ENCODE measurements at regions not wholly inside any gene's neighbourhood (a gene's known extent, or its start where the extent isn't known, plus 50 kb on each side); places are given as distances from the start of the nearest gene placed in this dataset.

DNA sequence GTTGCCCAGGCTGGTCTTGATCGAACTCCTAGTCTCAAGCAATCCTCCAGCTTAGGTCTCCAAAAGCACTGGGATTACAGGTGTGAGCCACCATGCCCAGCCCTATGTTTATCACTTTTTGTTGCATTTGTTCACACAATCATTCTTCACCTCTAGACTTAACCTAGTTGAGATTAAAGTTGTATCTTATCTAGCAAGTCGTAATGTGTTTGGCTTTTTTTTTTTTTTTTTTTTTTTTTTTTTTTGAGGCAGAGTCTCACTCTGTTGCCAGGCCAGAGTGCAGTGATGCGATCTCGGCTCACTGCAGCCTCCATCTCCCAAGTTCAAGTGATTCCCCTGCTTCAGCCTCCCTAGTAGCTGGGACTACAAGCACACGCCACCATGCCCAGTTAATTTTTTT lies 90.2 kb upstream of the C9orf72 start (continued):
- TF ChIP-seq, protein P1, sequence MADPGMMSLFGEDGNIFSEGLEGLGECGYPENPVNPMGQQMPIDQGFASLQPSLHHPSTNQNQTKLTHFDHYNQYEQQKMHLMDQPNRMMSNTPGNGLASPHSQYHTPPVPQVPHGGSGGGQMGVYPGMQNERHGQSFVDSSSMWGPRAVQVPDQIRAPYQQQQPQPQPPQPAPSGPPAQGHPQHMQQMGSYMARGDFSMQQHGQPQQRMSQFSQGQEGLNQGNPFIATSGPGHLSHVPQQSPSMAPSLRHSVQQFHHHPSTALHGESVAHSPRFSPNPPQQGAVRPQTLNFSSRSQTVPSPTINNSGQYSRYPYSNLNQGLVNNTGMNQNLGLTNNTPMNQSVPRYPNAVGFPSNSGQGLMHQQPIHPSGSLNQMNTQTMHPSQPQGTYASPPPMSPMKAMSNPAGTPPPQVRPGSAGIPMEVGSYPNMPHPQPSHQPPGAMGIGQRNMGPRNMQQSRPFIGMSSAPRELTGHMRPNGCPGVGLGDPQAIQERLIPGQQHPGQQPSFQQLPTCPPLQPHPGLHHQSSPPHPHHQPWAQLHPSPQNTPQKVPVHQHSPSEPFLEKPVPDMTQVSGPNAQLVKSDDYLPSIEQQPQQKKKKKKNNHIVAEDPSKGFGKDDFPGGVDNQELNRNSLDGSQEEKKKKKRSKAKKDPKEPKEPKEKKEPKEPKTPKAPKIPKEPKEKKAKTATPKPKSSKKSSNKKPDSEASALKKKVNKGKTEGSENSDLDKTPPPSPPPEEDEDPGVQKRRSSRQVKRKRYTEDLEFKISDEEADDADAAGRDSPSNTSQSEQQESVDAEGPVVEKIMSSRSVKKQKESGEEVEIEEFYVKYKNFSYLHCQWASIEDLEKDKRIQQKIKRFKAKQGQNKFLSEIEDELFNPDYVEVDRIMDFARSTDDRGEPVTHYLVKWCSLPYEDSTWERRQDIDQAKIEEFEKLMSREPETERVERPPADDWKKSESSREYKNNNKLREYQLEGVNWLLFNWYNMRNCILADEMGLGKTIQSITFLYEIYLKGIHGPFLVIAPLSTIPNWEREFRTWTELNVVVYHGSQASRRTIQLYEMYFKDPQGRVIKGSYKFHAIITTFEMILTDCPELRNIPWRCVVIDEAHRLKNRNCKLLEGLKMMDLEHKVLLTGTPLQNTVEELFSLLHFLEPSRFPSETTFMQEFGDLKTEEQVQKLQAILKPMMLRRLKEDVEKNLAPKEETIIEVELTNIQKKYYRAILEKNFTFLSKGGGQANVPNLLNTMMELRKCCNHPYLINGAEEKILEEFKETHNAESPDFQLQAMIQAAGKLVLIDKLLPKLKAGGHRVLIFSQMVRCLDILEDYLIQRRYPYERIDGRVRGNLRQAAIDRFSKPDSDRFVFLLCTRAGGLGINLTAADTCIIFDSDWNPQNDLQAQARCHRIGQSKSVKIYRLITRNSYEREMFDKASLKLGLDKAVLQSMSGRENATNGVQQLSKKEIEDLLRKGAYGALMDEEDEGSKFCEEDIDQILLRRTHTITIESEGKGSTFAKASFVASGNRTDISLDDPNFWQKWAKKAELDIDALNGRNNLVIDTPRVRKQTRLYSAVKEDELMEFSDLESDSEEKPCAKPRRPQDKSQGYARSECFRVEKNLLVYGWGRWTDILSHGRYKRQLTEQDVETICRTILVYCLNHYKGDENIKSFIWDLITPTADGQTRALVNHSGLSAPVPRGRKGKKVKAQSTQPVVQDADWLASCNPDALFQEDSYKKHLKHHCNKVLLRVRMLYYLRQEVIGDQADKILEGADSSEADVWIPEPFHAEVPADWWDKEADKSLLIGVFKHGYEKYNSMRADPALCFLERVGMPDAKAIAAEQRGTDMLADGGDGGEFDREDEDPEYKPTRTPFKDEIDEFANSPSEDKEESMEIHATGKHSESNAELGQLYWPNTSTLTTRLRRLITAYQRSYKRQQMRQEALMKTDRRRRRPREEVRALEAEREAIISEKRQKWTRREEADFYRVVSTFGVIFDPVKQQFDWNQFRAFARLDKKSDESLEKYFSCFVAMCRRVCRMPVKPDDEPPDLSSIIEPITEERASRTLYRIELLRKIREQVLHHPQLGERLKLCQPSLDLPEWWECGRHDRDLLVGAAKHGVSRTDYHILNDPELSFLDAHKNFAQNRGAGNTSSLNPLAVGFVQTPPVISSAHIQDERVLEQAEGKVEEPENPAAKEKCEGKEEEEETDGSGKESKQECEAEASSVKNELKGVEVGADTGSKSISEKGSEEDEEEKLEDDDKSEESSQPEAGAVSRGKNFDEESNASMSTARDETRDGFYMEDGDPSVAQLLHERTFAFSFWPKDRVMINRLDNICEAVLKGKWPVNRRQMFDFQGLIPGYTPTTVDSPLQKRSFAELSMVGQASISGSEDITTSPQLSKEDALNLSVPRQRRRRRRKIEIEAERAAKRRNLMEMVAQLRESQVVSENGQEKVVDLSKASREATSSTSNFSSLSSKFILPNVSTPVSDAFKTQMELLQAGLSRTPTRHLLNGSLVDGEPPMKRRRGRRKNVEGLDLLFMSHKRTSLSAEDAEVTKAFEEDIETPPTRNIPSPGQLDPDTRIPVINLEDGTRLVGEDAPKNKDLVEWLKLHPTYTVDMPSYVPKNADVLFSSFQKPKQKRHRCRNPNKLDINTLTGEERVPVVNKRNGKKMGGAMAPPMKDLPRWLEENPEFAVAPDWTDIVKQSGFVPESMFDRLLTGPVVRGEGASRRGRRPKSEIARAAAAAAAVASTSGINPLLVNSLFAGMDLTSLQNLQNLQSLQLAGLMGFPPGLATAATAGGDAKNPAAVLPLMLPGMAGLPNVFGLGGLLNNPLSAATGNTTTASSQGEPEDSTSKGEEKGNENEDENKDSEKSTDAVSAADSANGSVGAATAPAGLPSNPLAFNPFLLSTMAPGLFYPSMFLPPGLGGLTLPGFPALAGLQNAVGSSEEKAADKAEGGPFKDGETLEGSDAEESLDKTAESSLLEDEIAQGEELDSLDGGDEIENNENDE (IDR thresholded peaks at IDR 0.05; ENCODE audit: insufficient replicate concordance, low read length) = no peak
- TF ChIP-seq CHD1 (IDR thresholded peaks at IDR 0.05; ENCODE audit: low read depth, low read length) (no peak), RBBP5 (IDR thresholded peaks at IDR 0.05; ENCODE audit: borderline replicate concordance, low read depth, low read length) (no peak), RFX5 (IDR thresholded peaks at IDR 0.05; ENCODE audit: borderline replicate concordance, low read depth, low read length) (no peak), SRF (IDR thresholded peaks at IDR 0.05; ENCODE audit: low read depth, low read length) (no peak)
